Psoas muscle (tissue), 7 donors: ENCODE measurements at regions not wholly inside any gene's neighbourhood (a gene's known extent, or its start where the extent isn't known, plus 50 kb on each side); places are given as distances from the start of the nearest gene placed in this dataset.
"Not testable (repeated sequence)": the region's sequence is repeated elsewhere in the genome, so short reads cannot be mapped to it uniquely, and the experiment has no call there.

Experiments used
- ATAC-seq, 4 donors: fragments of 200-7000 bp; cut with Tn5 transposase; one replicate each; pipeline ENCODE4 v1.9.1; 2020; ENCODE audit warnings: moderate library complexity in 3 of 4, mild to moderate bottlenecking in 2 of 4
- DNase-seq, 2 donors: peaks; one replicate each; pipeline ENCODE4 v3.0.0-alpha.2; 2020
- H3K27ac ChIP-seq: fragments of 200-600 bp; one replicate; pipeline ENCODE4 v1.8.0; 2022
- H3K27me3 ChIP-seq, 3 donors: fragments of 200-600 bp in 1 of 3; one replicate each; pipeline versions ENCODE4 v1.6.1 to v1.8.0; 2013 to 2022; ENCODE audit warnings: low read length in 2 of 3, mild to moderate bottlenecking in 2 of 3, moderate library complexity in 1 of 3; ENCODE audit not compliant: insufficient read depth in 3 of 3
- H3K36me3 ChIP-seq, 2 donors: fragments of 200-600 bp in 1 of 2; one replicate each; pipeline versions ENCODE4 v1.6.1 to v1.8.0; 2013 to 2022; ENCODE audit warnings: low read depth in 1 of 2, mild to moderate bottlenecking in 1 of 2, moderate library complexity in 1 of 2; ENCODE audit not compliant: insufficient read depth in 1 of 2
- H3K4me1 ChIP-seq: fragments of 200-600 bp; one replicate; pipeline ENCODE4 v1.8.0; 2022
- H3K4me3 ChIP-seq: fragments of 200-600 bp; one replicate; pipeline ENCODE4 v1.8.0; 2022; ENCODE audit warnings: mild to moderate bottlenecking
- H3K9me3 ChIP-seq: fragments of 200-600 bp; one replicate; pipeline ENCODE4 v1.8.0; 2022
- WGBS, 3 donors: extraction: QIAGEN DNeasy Blood & Tissue Kit; methylation state at CpG; one replicate each; pipeline versions ENCODE4 v1.1.6 to v1.1.7; 2013; 5-methylcytosine and 5-hydroxymethylcytosine counted together
- intact Hi-C, 2 donors: fragments of 100-400 bp; cut with DNase I; formaldehyde crosslinking; loops; one replicate each; pipeline versions ENCODE4 v1.11.0 to v1.14.2; 2022
- TF ChIP-seq, protein P1 (sequence below): fragments of 200-600 bp; IDR thresholded peaks from one replicate; pipeline ENCODE4 v1.8.0; 2022; ENCODE audit warnings: antibody characterized with exemption
- donor health status: healthy with polysubstance abuse.
- donor health status: DM: no; HTN: no; CAD: no; lungs with moderate emphysema.
- donor health status: Bipolar disorder and iron deficiency.
- donor health status: healthy.
- donor health status: DM: yes; HTN: yes; CAD: no.
- donor health status: DM: no; HTN: no; CAD: no.
- donor health status: DM: yes; HTN: yes; CAD: no.

DNA sequence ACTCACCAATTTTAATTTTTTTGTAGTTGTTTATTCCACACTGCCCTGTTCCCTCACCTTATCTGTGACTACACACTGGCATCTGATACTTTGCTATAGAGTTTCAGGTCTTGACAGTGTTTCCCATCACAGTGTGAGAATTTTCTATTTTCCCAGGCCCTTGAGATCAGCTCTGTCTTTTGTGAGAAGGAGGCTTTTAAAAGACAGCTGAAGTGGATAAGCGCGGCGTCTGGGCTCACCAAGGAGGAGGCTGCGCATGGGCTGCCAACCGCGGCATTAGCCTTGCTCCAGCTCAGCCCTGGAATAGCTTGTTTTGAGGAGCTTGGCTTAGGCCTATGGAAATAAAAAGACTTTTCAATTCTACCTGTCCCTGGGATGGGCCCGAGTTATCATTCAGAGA is 181.3 kb downstream of the RMST start:
- intact Hi-C loops = no loop called here
- DNase-seq (no peak), ATAC-seq (no peak)
- H3K4me1 ChIP-seq = no peaks in the 10 kb centered on the region
- no peaks in the 10 kb centered on the region for H3K27me3 ChIP-seq
- H3K4me3 ChIP-seq = no peak overlapping the region
- TF ChIP-seq, protein P1, sequence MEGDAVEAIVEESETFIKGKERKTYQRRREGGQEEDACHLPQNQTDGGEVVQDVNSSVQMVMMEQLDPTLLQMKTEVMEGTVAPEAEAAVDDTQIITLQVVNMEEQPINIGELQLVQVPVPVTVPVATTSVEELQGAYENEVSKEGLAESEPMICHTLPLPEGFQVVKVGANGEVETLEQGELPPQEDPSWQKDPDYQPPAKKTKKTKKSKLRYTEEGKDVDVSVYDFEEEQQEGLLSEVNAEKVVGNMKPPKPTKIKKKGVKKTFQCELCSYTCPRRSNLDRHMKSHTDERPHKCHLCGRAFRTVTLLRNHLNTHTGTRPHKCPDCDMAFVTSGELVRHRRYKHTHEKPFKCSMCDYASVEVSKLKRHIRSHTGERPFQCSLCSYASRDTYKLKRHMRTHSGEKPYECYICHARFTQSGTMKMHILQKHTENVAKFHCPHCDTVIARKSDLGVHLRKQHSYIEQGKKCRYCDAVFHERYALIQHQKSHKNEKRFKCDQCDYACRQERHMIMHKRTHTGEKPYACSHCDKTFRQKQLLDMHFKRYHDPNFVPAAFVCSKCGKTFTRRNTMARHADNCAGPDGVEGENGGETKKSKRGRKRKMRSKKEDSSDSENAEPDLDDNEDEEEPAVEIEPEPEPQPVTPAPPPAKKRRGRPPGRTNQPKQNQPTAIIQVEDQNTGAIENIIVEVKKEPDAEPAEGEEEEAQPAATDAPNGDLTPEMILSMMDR = no peak
- no peak overlapping the region for H3K27ac ChIP-seq
- H3K9me3 ChIP-seq = no peaks in the 10 kb centered on the region
- 79 to 88% (median 86%) methylated on average over 7 of the region's 7 CpGs for WGBS, 3 donors
- H3K36me3 ChIP-seq = no peaks in the 10 kb centered on the region

DNA sequence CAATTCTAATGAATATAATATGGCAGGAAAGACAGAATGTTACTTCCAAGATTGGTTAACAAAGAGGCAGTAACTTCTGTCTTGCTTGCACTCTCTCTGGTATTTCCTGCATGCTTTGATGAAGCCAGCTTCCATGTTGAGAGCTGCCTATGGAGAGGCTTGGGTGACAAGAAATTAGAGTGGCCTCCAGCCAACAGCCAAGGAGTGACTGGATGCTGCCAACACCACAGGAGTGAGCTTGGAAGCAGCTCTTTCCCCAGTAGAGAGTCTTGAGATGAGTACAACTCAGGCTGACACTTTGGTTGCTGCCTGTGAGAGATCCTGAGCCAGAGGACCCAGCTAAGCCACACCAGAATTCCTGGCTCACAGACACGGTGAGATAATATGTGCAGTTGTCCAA is 183.1 kb downstream of the RMST start:
- H3K36me3 ChIP-seq = no peaks in the 10 kb centered on the region
- no peaks in the 10 kb centered on the region for H3K4me1 ChIP-seq
- TF ChIP-seq, protein P1 = no peak
- H3K27me3 ChIP-seq = no peaks in the 10 kb centered on the region
- WGBS, 3 donors = 51 to 65% (median 52%) methylated on average over 1 of the region's 1 CpG
- intact Hi-C loops = no loop called here
- ATAC-seq = no peak
- no peak overlapping the region for H3K27ac ChIP-seq
- no peak overlapping the region for H3K4me3 ChIP-seq
- H3K9me3 ChIP-seq = no peaks in the 10 kb centered on the region
- DNase-seq = no peak

DNA sequence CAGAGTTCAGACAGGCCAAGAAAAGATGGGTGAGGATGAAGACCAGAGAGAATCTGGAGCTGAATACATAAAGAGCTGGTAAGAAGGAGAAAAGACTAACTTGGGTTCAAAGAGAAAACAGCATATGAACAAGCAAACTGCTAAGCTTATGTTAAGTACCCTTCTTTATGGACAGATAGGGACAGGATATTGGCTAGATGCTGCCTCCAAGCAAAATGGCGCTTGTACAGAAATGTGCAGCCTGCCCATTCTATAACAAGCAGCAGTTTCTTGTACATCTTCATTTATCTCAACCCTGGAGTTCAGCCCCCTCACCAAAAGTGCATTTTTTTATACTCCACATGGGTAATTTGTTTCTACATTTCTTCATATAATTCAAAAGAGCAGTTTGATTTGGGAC is 184.5 kb downstream of the RMST start:
- intact Hi-C loops = no loop called here
- TF ChIP-seq, protein P1 = no peak
- ATAC-seq (no peak), DNase-seq (no peak)
- WGBS, 3 donors = 78 to 88% (median 83%) methylated on average over 1 of the region's 1 CpG
- Histone ChIP-seq H3K27ac (no peak overlapping the region), H3K36me3 (no peaks in the 10 kb centered on the region), H3K27me3 (no peaks in the 10 kb centered on the region), H3K9me3 (no peaks in the 10 kb centered on the region), H3K4me3 (no peak overlapping the region), H3K4me1 (no peaks in the 10 kb centered on the region)

DNA sequence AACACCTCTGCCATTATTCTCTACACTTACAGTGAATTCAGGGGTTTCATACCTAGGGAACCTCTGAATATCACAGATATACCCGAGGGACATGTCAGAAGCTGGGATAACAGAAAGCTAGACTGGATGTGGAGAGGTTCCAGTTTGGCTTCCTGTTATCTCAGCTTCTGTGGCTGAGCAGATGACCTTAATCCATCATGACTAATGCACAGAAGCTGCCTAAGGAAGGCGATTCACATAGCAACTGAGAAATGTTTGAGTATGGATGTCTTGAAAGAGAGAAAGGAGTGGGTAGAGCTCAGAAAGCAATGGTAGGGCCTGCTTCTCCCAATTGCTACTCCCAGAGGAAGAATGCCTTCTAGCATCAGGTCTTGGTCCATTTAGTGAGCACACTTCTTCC is 187.6 kb downstream of the RMST start:
- ATAC-seq (no peak), DNase-seq (no peak)
- no peaks in the 10 kb centered on the region for H3K36me3 ChIP-seq
- H3K27ac ChIP-seq = no peak overlapping the region
- no peaks in the 10 kb centered on the region for H3K27me3 ChIP-seq
- intact Hi-C loops = no loop called here
- TF ChIP-seq, protein P1 = no peak
- H3K4me1 ChIP-seq = no peaks in the 10 kb centered on the region
- WGBS, 3 donors = 45 to 72% (median 66%) methylated on average over 2 of the region's 2 CpGs
- H3K9me3 ChIP-seq = no peaks in the 10 kb centered on the region
- no peak overlapping the region for H3K4me3 ChIP-seq

DNA sequence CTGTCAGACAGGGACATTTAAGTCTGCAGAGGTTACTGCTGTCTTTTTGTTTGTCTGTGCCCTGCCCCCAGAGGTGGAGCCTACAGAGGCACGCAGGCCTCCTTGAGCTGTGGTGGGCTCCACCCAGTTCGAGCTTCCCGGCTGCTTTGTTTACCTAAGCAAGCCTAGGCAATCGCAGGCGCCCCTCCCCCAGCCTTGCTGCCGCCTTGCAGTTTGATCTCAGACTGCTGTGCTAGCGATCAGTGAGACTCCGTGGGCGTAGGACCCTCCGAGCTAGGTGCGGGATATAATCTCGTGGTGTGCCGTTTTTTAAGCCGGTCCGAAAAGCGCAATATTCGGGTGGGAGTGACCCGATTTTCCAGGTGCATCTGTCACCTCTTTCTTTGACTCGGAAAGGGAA is 193.9 kb downstream of the RMST start:
- 87 to 91% (median 90%) methylated on average over 16 to 18 of the region's 19 CpGs for WGBS, 3 donors
- H3K36me3 ChIP-seq, H3K27me3 ChIP-seq, H3K9me3 ChIP-seq, H3K27ac ChIP-seq, ATAC-seq, intact Hi-C loops, H3K4me3 ChIP-seq, H3K4me1 ChIP-seq, DNase-seq: not testable (repeated sequence)
